Gastrocnemius medialis (tissue), 4 donors: ENCODE measurements at regions not wholly inside any gene's neighbourhood (a gene's known extent, or its start where the extent isn't known, plus 50 kb on each side); places are given as distances from the start of the nearest gene placed in this dataset.

ENCODE experiments used
- CTCF ChIP-seq, 5 experiments: fragments of 450-650 bp in 3 of 5; fragments of 200-600 bp in 2 of 5; sonication (generic) in 2 of 5; IDR thresholded peaks in 4 of 5; conservative IDR thresholded peaks in 1 of 5; 1 replicate in 4 of 5; 2 replicates in 1 of 5; pipeline ENCODE4 v1.5.1; 2016 to 2019; ENCODE audit warnings: antibody characterized with exemption in 5 of 5, mild to moderate bottlenecking in 3 of 5, moderate library complexity in 3 of 5
- POLR2A ChIP-seq, 2 donors: fragments of 450-650 bp; IDR thresholded peaks; one replicate each; pipeline ENCODE4 v1.6.1; 2017; ENCODE audit warnings: antibody characterized with exemption in 2 of 2, mild to moderate bottlenecking in 2 of 2, moderate library complexity in 2 of 2

- TF ChIP-seq CTCF (IDR thresholded peaks at IDR 0.05 in 4 of 5, conservative IDR thresholded peaks at IDR 0.05 in 1 of 5) (no peak), POLR2A (IDR thresholded peaks at IDR 0.05) (no peak)
Observed at GRCh38 chr16:64615630-64616280, 506.1 kb downstream of the CDH11 start.
